ENCODE measurements at regions not wholly inside any gene's neighbourhood (a gene's known extent, or its start where the extent isn't known, plus 50 kb on each side); places are given as distances from the start of the nearest gene placed in this dataset.
A peak's percentile ranks its signal among the peaks of the same experiment; 100 is the strongest.

- no peak for DNase-seq (ENCODE audit: extremely low read depth in 1 of 11, low read depth in 9 of 11, low spot score in 4 of 11)
Measured at GRCh38 chrX:39396358-39396995, 595.2 kb downstream of the MID1IP1 start.

- no peak for DNase-seq (ENCODE audit: extremely low read depth in 1 of 11, low read depth in 9 of 11, low spot score in 4 of 11)
Measured at GRCh38 chrX:39397561-39398199, 596.4 kb downstream of the MID1IP1 start.

GRCh38 chrX:39398215-39398962 is 597.1 kb downstream of the MID1IP1 start:
- DNase-seq (ENCODE audit: extremely low read depth in 1 of 11, low read depth in 9 of 11, low spot score in 4 of 11), result no peak

- no peak for DNase-seq (ENCODE audit: extremely low read depth in 1 of 11, low read depth in 9 of 11, low spot score in 4 of 11)
Measured at GRCh38 chrX:39398963-39399261, 597.7 kb downstream of the MID1IP1 start.

- DNase-seq (ENCODE audit: extremely low read depth in 1 of 11, low read depth in 9 of 11, low spot score in 4 of 11), result no peak
Measured at GRCh38 chrX:39399387-39399786, 598.1 kb downstream of the MID1IP1 start.

GRCh38 chrX:39401483-39402110 is 600.3 kb downstream of the MID1IP1 start:
- no peak for DNase-seq (ENCODE audit: extremely low read depth in 1 of 11, low read depth in 9 of 11, low spot score in 4 of 11)

- DNase-seq (ENCODE audit: extremely low read depth in 1 of 11, low read depth in 9 of 11, low spot score in 4 of 11), result no peak
Measured at GRCh38 chrX:39402158-39402557, 600.9 kb downstream of the MID1IP1 start.

GRCh38 chrX:39406799-39407198 is 605.5 kb downstream of the MID1IP1 start:
- DNase-seq (ENCODE audit: extremely low read depth in 1 of 11, low read depth in 9 of 11, low spot score in 4 of 11), result no peak

- no peak for DNase-seq (ENCODE audit: extremely low read depth in 1 of 11, low read depth in 9 of 11, low spot score in 4 of 11)
Measured at GRCh38 chrX:39409246-39409917, 608.1 kb downstream of the MID1IP1 start.

GRCh38 chrX:39414290-39414854 is 613.1 kb downstream of the MID1IP1 start:
- no peak for DNase-seq (ENCODE audit: extremely low read depth in 1 of 11, low read depth in 9 of 11, low spot score in 4 of 11)

GRCh38 chrX:39416547-39417260 is 615.4 kb downstream of the MID1IP1 start:
- no peak for DNase-seq (ENCODE audit: extremely low read depth in 1 of 11, low read depth in 9 of 11, low spot score in 4 of 11)

- DNase-seq (ENCODE audit: extremely low read depth in 1 of 11, low read depth in 9 of 11, low spot score in 4 of 11), result no peak
Measured at GRCh38 chrX:39418254-39418704, 617.0 kb downstream of the MID1IP1 start.

GRCh38 chrX:39418731-39419638 is 617.7 kb downstream of the MID1IP1 start:
- peak in 7 of 11 donors; percentile 29 to 51 (median 42) for DNase-seq (ENCODE audit: extremely low read depth in 1 of 11, low read depth in 9 of 11, low spot score in 4 of 11)

- no peak for DNase-seq (ENCODE audit: extremely low read depth in 1 of 11, low read depth in 9 of 11, low spot score in 4 of 11)
Measured at GRCh38 chrX:39421006-39421405, 619.7 kb downstream of the MID1IP1 start.

- DNase-seq (ENCODE audit: extremely low read depth in 1 of 11, low read depth in 9 of 11, low spot score in 4 of 11), result no peak
Measured at GRCh38 chrX:39425124-39425806, 624.0 kb downstream of the MID1IP1 start.

GRCh38 chrX:39426101-39426500 is 624.8 kb downstream of the MID1IP1 start:
- no peak for DNase-seq (ENCODE audit: extremely low read depth in 1 of 11, low read depth in 9 of 11, low spot score in 4 of 11)

GRCh38 chrX:39427492-39427891 is 626.2 kb downstream of the MID1IP1 start:
- no peak for DNase-seq (ENCODE audit: extremely low read depth in 1 of 11, low read depth in 9 of 11, low spot score in 4 of 11)

All from renal cortex interstitium (tissue), 11 donors.